Transverse colon (tissue), 4 donors: ENCODE measurements at regions not wholly inside any gene's neighbourhood (a gene's known extent, or its start where the extent isn't known, plus 50 kb on each side); places are given as distances from the start of the nearest gene placed in this dataset.

ENCODE experiments used
- DNase-seq: peaks from one replicate; pipeline ENCODE4 v3.0.0-alpha.2; 2019
- H3K27ac ChIP-seq, 4 donors: fragments of 200-600 bp; sonication (generic); 2 replicates each; pipeline ENCODE4 v1.5.1; 2016 to 2018; ENCODE audit warnings: inconsistent platforms in 4 of 4
- H3K27me3 ChIP-seq: fragments of 200-600 bp; sonication (generic); 2 replicates; pipeline ENCODE4 v1.5.1; 2017; ENCODE audit warnings: inconsistent platforms
- H3K36me3 ChIP-seq, 4 donors: fragments of 200-600 bp; sonication (generic); 2 replicates each; pipeline ENCODE4 v1.5.1; 2017 to 2019; ENCODE audit warnings: inconsistent platforms in 4 of 4
- H3K4me1 ChIP-seq, 4 donors: fragments of 200-600 bp; sonication (generic); 2 replicates each; pipeline ENCODE4 v1.5.1; 2017 to 2020; ENCODE audit warnings: inconsistent platforms in 4 of 4
- H3K4me3 ChIP-seq, 4 donors: fragments of 200-600 bp; sonication (generic); 1 replicate in 1 of 4; 2 replicates in 3 of 4; pipeline versions ENCODE4 v1.5.1 to v1.6.1; 2017 to 2019; ENCODE audit warnings: inconsistent platforms in 4 of 4
- H3K9me3 ChIP-seq, 2 donors: fragments of 200-600 bp; sonication (generic); 2 replicates each; pipeline ENCODE4 v1.5.1; 2017 to 2019; ENCODE audit warnings: inconsistent platforms in 2 of 2
- CTCF ChIP-seq, 5 experiments: fragments of 200-600 bp in 3 of 5; fragments of 450-650 bp in 2 of 5; sonication (generic) in 3 of 5; IDR thresholded peaks; 1 replicate in 2 of 5; 2 replicates in 3 of 5; pipeline ENCODE4 v1.5.1; 2016 to 2017; ENCODE audit warnings: antibody characterized with exemption in 5 of 5, inconsistent platforms in 3 of 5, mild to moderate bottlenecking in 2 of 5, moderate library complexity in 1 of 5
- EP300 ChIP-seq: sonication (generic); formaldehyde crosslinking; IDR thresholded peaks from one replicate; pipeline ENCODE4 v1.6.1; 2017; ENCODE audit warnings: antibody characterized with exemption, low read depth
- POLR2A ChIP-seq: fragments of 450-650 bp; IDR thresholded peaks from one replicate; pipeline ENCODE4 v1.6.1; 2016; ENCODE audit warnings: antibody characterized with exemption, mild to moderate bottlenecking, moderate library complexity
- POLR2AphosphoS5 ChIP-seq, 3 donors: sonication (generic); formaldehyde crosslinking; IDR thresholded peaks; one replicate each; pipeline ENCODE4 v1.6.1; 2016; ENCODE audit warnings: antibody characterized with exemption in 3 of 3
- WGBS, 2 donors: methylation state at CpG; one replicate each; pipeline ENCODE4 v1.1.5; 2018; ENCODE audit warnings: low coverage in 1 of 2; 5-methylcytosine and 5-hydroxymethylcytosine counted together
- in situ Hi-C, 4 donors: fragments of 200-750 bp; cut with MboI; loops; one replicate each; pipeline versions ENCODE4 v1.15.0 to v1.15.1; 2017; ENCODE audit warnings: low sequenced_read_pairs in 3 of 4, low pct_ligation_motif_present in 1 of 4, low pct_unique_long_range_greater_than_20kb in 1 of 4
- intact Hi-C: fragments of 100-400 bp; cut with DNase I; formaldehyde crosslinking; loops from one replicate; pipeline ENCODE4 v1.15.1; 2023; ENCODE audit warnings: low total_unique reads

- intact Hi-C loops = no loop called here
- DNase-seq = no peak
- TF ChIP-seq POLR2A = no peak
- no peak for TF ChIP-seq EP300
- no peak for TF ChIP-seq CTCF (IDR thresholded peaks at IDR 0.05)
- no peak for TF ChIP-seq POLR2AphosphoS5 (IDR thresholded peaks at IDR 0.05)
- in situ Hi-C loops = no loop called here
- Histone ChIP-seq H3K9me3 (no peaks in the 10 kb centered on the region), H3K27ac (no peak overlapping the region), H3K4me3 (no peak overlapping the region), H3K36me3 (no peaks in the 10 kb centered on the region), H3K4me1 (no peaks in the 10 kb centered on the region), H3K27me3 (no peaks in the 10 kb centered on the region)
- WGBS, 2 donors = 73 to 88% methylated on average over 5 to 9 of the region's 9 CpGs
These were observed 199.8 kb upstream of the SFRP2 start for GRCh38 chr4:153988492-153989363.

- H3K36me3 ChIP-seq = no peaks in the 10 kb centered on the region
- H3K4me3 ChIP-seq = no peak overlapping the region
- no peaks in the 10 kb centered on the region for H3K27me3 ChIP-seq
- H3K9me3 ChIP-seq = no peaks in the 10 kb centered on the region
- DNase-seq = no peak
- H3K27ac ChIP-seq = no peak overlapping the region
- intact Hi-C loops = no loop called here
- TF ChIP-seq POLR2AphosphoS5 (IDR thresholded peaks at IDR 0.05) (no peak), EP300 (no peak), CTCF (IDR thresholded peaks at IDR 0.05) (no peak), POLR2A (no peak)
- no peaks in the 10 kb centered on the region for H3K4me1 ChIP-seq
- 13 to 28% methylated on average over 1 of the region's 1 CpG for WGBS, 2 donors
- in situ Hi-C loops = no loop called here
These were observed 198.4 kb upstream of the SFRP2 start for GRCh38 chr4:153987291-153987690.

GRCh38 chr4:153976954-153977353 lies 188.1 kb upstream of the SFRP2 start:
- H3K27me3 ChIP-seq = no peaks in the 10 kb centered on the region
- TF ChIP-seq EP300 (no peak), POLR2A (no peak), POLR2AphosphoS5 (IDR thresholded peaks at IDR 0.05) (no peak), CTCF (IDR thresholded peaks at IDR 0.05) (no peak)
- DNase-seq = no peak
- no peak overlapping the region for H3K4me3 ChIP-seq
- intact Hi-C loops = no loop called here
- in situ Hi-C loops = no loop called here
- no peaks in the 10 kb centered on the region for H3K4me1 ChIP-seq
- H3K36me3 ChIP-seq = no peaks in the 10 kb centered on the region
- no peak overlapping the region for H3K27ac ChIP-seq
- H3K9me3 ChIP-seq = peaks cover 0 to 5% of the 10 kb centered on the region in 2 donors

DNA sequence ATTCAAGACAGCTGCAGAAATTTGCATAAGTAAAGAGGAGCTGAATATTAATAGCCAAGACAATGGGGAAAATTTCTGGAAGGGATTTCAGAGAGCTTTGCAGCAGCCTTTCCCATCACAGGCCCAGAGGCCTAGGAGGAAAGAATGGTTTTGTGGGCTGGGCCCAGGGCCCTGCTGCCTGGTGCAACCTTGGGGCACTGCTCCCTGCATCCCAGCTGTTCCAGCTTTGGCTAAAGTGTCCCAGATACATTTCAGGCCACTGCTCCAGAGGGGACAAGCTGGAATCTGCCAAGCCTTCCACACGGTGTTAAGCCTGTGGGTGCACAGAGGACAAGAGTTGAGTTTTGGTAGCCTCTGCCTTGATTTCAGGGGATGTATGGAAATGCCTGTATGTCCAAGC lies 185.6 kb upstream of the SFRP2 start:
- no peaks in the 10 kb centered on the region for H3K4me1 ChIP-seq
- peaks cover 0 to 5% of the 10 kb centered on the region in 2 donors for H3K9me3 ChIP-seq
- 88% methylated on average over 1 of the region's 1 CpG; no CpG with 5 or more reads in 1 of the 2 donors for WGBS, 2 donors
- TF ChIP-seq CTCF (IDR thresholded peaks at IDR 0.05) (no peak), EP300 (no peak), POLR2AphosphoS5 (IDR thresholded peaks at IDR 0.05) (no peak), POLR2A (no peak)
- no peak overlapping the region for H3K27ac ChIP-seq
- H3K36me3 ChIP-seq = no peaks in the 10 kb centered on the region
- intact Hi-C loops (no loop called here), in situ Hi-C loops (no loop called here)
- no peak overlapping the region for H3K4me3 ChIP-seq
- no peaks in the 10 kb centered on the region for H3K27me3 ChIP-seq
- no peak for DNase-seq
